MM.1S (cell line): ENCODE measurements at regions not wholly inside any gene's neighbourhood (a gene's known extent, or its start where the extent isn't known, plus 50 kb on each side); places are given as distances from the start of the nearest gene placed in this dataset.

Experiments
- DNase-seq: peaks from one replicate; pipeline ENCODE4 v3.0.0-alpha.2; 2015
- H2AFZ ChIP-seq: fragments of 300-600 bp; sonication (generic); 2 replicates; pipeline ENCODE4 v1.6.0; 2016; ENCODE audit warnings: antibody characterized with exemption, low read length
- H3F3A ChIP-seq: fragments of 300-600 bp; sonication (generic); 2 replicates; pipeline ENCODE4 v1.6.1; 2016; ENCODE audit warnings: mild to moderate bottlenecking, antibody characterized with exemption, low read length, moderate library complexity, mixed read lengths; ENCODE audit not compliant: insufficient read depth
- H3K27ac ChIP-seq: fragments of 300-600 bp; sonication (generic); 2 replicates; pipeline ENCODE4 v1.5.1; 2016; ENCODE audit warnings: mild to moderate bottlenecking, low read length
- H3K27me3 ChIP-seq: fragments of 300-600 bp; sonication (generic); replicated peaks from 2 replicates; pipeline ENCODE4 v1.6.0; 2016; ENCODE audit warnings: low read length; ENCODE audit not compliant: insufficient read depth
- H3K36me3 ChIP-seq: fragments of 300-600 bp; sonication (generic); replicated peaks from 2 replicates; pipeline ENCODE4 v1.6.1; 2016; ENCODE audit warnings: mild to moderate bottlenecking, low read length, mixed read lengths; ENCODE audit not compliant: insufficient read depth
- H3K4me1 ChIP-seq: fragments of 300-600 bp; sonication (generic); 2 replicates; pipeline ENCODE4 v1.6.1; 2016; ENCODE audit warnings: low read length, mixed read lengths
- H3K4me2 ChIP-seq: fragments of 300-600 bp; sonication (generic); 2 replicates; pipeline ENCODE4 v1.6.0; 2016; ENCODE audit warnings: low read depth, low read length
- H3K4me3 ChIP-seq: fragments of 300-600 bp; sonication (generic); 2 replicates; pipeline ENCODE4 v1.5.1; 2016; ENCODE audit warnings: low read length, mixed read lengths
- H3K79me2 ChIP-seq: fragments of 300-600 bp; sonication (generic); 2 replicates; pipeline ENCODE4 v1.6.1; 2016; ENCODE audit warnings: mixed run types, low read length, mixed read lengths
- H3K9ac ChIP-seq: fragments of 300-600 bp; sonication (generic); 2 replicates; pipeline ENCODE4 v1.6.1; 2016; ENCODE audit warnings: low read length, mixed read lengths
- H3K9me2 ChIP-seq: fragments of 300-600 bp; sonication (generic); replicated peaks from 2 replicates; pipeline ENCODE4 v1.6.1; 2016; ENCODE audit warnings: mild to moderate bottlenecking, low read length, mixed read lengths; ENCODE audit not compliant: insufficient read depth
- H3K9me3 ChIP-seq: fragments of 300-600 bp; sonication (generic); replicated peaks from 2 replicates; pipeline ENCODE4 v1.6.1; 2016; ENCODE audit warnings: mild to moderate bottlenecking, low read length, mixed read lengths; ENCODE audit not compliant: insufficient read depth
- H4K20me1 ChIP-seq: fragments of 300-600 bp; sonication (generic); 2 replicates; pipeline ENCODE4 v1.6.1; 2016; ENCODE audit warnings: mild to moderate bottlenecking, low read length, moderate library complexity, mixed read lengths; ENCODE audit not compliant: insufficient read depth
- EZH2 ChIP-seq: fragments of 300-600 bp; sonication (generic); optimal IDR thresholded peaks from 2 replicates; pipeline ENCODE3; 2017; ENCODE audit warnings: low read depth, mild to moderate bottlenecking, antibody characterized with exemption, low read length, mixed read lengths
- EZH2phosphoT487 ChIP-seq: fragments of 300-600 bp; sonication (generic); IDR thresholded peaks from 2 replicates; pipeline ENCODE4 v1.6.1; 2018; ENCODE audit warnings: antibody characterized with exemption, low read length
- TF ChIP-seq, protein P1 (sequence below): fragments of 300-600 bp; sonication (generic); IDR thresholded peaks from 2 replicates; pipeline ENCODE4 v1.5.1; 2016; ENCODE audit warnings: antibody characterized with exemption, low read length, mixed read lengths

- DNase-seq: no peak
- H3K27me3 ChIP-seq: no peaks in the 10 kb centered on the region
- H3K4me1 ChIP-seq: no peaks in the 10 kb centered on the region
- H4K20me1 ChIP-seq: no peaks in the 10 kb centered on the region
- no peak overlapping the region for H3K4me2 ChIP-seq
- no peaks in the 10 kb centered on the region for H3K9me2 ChIP-seq
- H3K79me2 ChIP-seq: no peaks in the 10 kb centered on the region
- H3K4me3 ChIP-seq: no peak overlapping the region
- no peak overlapping the region for H2AFZ ChIP-seq
- no peak overlapping the region for H3K27ac ChIP-seq
- H3K9ac ChIP-seq: no peak overlapping the region
- H3F3A ChIP-seq: no peaks in the 10 kb centered on the region
- TF ChIP-seq EZH2 (no peak), EZH2phosphoT487 (no peak)
- TF ChIP-seq, protein P1, sequence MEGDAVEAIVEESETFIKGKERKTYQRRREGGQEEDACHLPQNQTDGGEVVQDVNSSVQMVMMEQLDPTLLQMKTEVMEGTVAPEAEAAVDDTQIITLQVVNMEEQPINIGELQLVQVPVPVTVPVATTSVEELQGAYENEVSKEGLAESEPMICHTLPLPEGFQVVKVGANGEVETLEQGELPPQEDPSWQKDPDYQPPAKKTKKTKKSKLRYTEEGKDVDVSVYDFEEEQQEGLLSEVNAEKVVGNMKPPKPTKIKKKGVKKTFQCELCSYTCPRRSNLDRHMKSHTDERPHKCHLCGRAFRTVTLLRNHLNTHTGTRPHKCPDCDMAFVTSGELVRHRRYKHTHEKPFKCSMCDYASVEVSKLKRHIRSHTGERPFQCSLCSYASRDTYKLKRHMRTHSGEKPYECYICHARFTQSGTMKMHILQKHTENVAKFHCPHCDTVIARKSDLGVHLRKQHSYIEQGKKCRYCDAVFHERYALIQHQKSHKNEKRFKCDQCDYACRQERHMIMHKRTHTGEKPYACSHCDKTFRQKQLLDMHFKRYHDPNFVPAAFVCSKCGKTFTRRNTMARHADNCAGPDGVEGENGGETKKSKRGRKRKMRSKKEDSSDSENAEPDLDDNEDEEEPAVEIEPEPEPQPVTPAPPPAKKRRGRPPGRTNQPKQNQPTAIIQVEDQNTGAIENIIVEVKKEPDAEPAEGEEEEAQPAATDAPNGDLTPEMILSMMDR: no peak
- H3K36me3 ChIP-seq: no peaks in the 10 kb centered on the region
- H3K9me3 ChIP-seq: no peaks in the 10 kb centered on the region
Measured at GRCh38 chr10:118101501-118101900, 54.8 kb upstream of the RAB11FIP2 start.
